ENCODE measurements at regions not wholly inside any gene's neighbourhood (a gene's known extent, or its start where the extent isn't known, plus 50 kb on each side); places are given as distances from the start of the nearest gene placed in this dataset.

- Histone ChIP-seq H3K4me2 (ENCODE audit: control insufficient read depth, extremely low read depth, insufficient read depth, low read depth, low read length) (no peak overlapping the region), H3K27ac (ENCODE audit: control insufficient read depth, insufficient read depth, low read length) (no peak overlapping the region), H4K20me1 (ENCODE audit: control insufficient read depth, extremely low read depth, insufficient read depth, low read length) (peaks cover 4% of the 10 kb centered on the region), H3K79me2 (ENCODE audit: control insufficient read depth, insufficient read depth, low read length) (no peaks in the 10 kb centered on the region), H3K4me3 (ENCODE audit: control insufficient read depth in 2 of 3, extremely low read depth in 1 of 3, insufficient read depth in 2 of 3, low read depth in 1 of 3, low read length in 3 of 3) (no peak overlapping the region), H3K36me3 (ENCODE audit: control insufficient read depth in 2 of 2, extremely low read depth in 1 of 2, insufficient read depth in 2 of 2, low read length in 2 of 2) (no peaks in the 10 kb centered on the region), H3K9ac (ENCODE audit: control insufficient read depth, extremely low read depth, insufficient read depth, low read length) (no peak overlapping the region), H3K27me3 (ENCODE audit: control insufficient read depth, extremely low read depth, insufficient read depth, low read length) (peaks cover 26% of the 10 kb centered on the region), H3K9me1 (ENCODE audit: control insufficient read depth, extremely low read depth, insufficient read depth, low read length) (no peaks in the 10 kb centered on the region), H2AFZ (ENCODE audit: control insufficient read depth, low read length) (no peak overlapping the region), H3K9me3 (ENCODE audit: control insufficient read depth, low read depth, low read length) (no peaks in the 10 kb centered on the region), H3K4me1 (ENCODE audit: control insufficient read depth, extremely low read depth, insufficient read depth, low read length) (peaks cover 3% of the 10 kb centered on the region)
- dilution Hi-C loops (cut with MboI; ENCODE audit: extremely low pct_ligation_motif_present, low sequenced_read_pairs), result no loop called here
- DNase-seq (ENCODE audit: low read depth, low spot score) (no peak), FAIRE-seq (no peak)
- TF ChIP-seq EZH2 (IDR thresholded peaks at IDR 0.05; ENCODE audit: low read length) (no peak), CTCF (optimal IDR thresholded peaks at IDR 0.05 in 1 of 3, IDR thresholded peaks at IDR 0.05 in 1 of 3, conservative IDR thresholded peaks at IDR 0.05 in 1 of 3; ENCODE audit: extremely low read depth in 1 of 3, insufficient read depth in 2 of 3, low read length in 3 of 3) (no peak)
Observed at GRCh38 chr16:85238233-85238647, 126.0 kb upstream of the CIBAR2 start.

- FAIRE-seq (no peak), DNase-seq (ENCODE audit: low read depth, low spot score) (no peak)
- peaks cover 4% of the 10 kb centered on the region for H4K20me1 ChIP-seq (ENCODE audit: control insufficient read depth, extremely low read depth, insufficient read depth, low read length)
- H3K9ac ChIP-seq (ENCODE audit: control insufficient read depth, extremely low read depth, insufficient read depth, low read length), result no peak overlapping the region
- H2AFZ ChIP-seq (ENCODE audit: control insufficient read depth, low read length), result no peak overlapping the region
- H3K9me1 ChIP-seq (ENCODE audit: control insufficient read depth, extremely low read depth, insufficient read depth, low read length), result no peaks in the 10 kb centered on the region
- peaks cover 16% of the 10 kb centered on the region for H3K27me3 ChIP-seq (ENCODE audit: control insufficient read depth, extremely low read depth, insufficient read depth, low read length)
- TF ChIP-seq CTCF (optimal IDR thresholded peaks at IDR 0.05 in 1 of 3, IDR thresholded peaks at IDR 0.05 in 1 of 3, conservative IDR thresholded peaks at IDR 0.05 in 1 of 3; ENCODE audit: extremely low read depth in 1 of 3, insufficient read depth in 2 of 3, low read length in 3 of 3) (no peak), EZH2 (IDR thresholded peaks at IDR 0.05; ENCODE audit: low read length) (no peak)
- H3K36me3 ChIP-seq (ENCODE audit: control insufficient read depth in 2 of 2, extremely low read depth in 1 of 2, insufficient read depth in 2 of 2, low read length in 2 of 2), result no peaks in the 10 kb centered on the region
- dilution Hi-C loops (cut with MboI; ENCODE audit: extremely low pct_ligation_motif_present, low sequenced_read_pairs), result no loop called here
- H3K27ac ChIP-seq (ENCODE audit: control insufficient read depth, insufficient read depth, low read length), result no peak overlapping the region
- no peaks in the 10 kb centered on the region for H3K79me2 ChIP-seq (ENCODE audit: control insufficient read depth, insufficient read depth, low read length)
- no peak overlapping the region for H3K4me2 ChIP-seq (ENCODE audit: control insufficient read depth, extremely low read depth, insufficient read depth, low read depth, low read length)
- no peaks in the 10 kb centered on the region for H3K9me3 ChIP-seq (ENCODE audit: control insufficient read depth, low read depth, low read length)
- H3K4me1 ChIP-seq (ENCODE audit: control insufficient read depth, extremely low read depth, insufficient read depth, low read length), result peaks cover 6% of the 10 kb centered on the region
- no peak overlapping the region for H3K4me3 ChIP-seq (ENCODE audit: control insufficient read depth in 2 of 3, extremely low read depth in 1 of 3, insufficient read depth in 2 of 3, low read depth in 1 of 3, low read length in 3 of 3)
Observed at GRCh38 chr16:85239239-85239638, 127.0 kb upstream of the CIBAR2 start.
